Activated naive CD4-positive, alpha-beta T cell treated with anti-CD3 and anti-CD28 coated beads for 36 hours (primary cell): ENCODE measurements at regions not wholly inside any gene's neighbourhood (a gene's known extent, or its start where the extent isn't known, plus 50 kb on each side); places are given as distances from the start of the nearest gene placed in this dataset.

Experiments
- CTCF ChIA-PET: fragments of 350-600 bp; sonication (Branson Sonifier 250); formaldehyde crosslinking; loops from one replicate; lab custom pipeline; 2021; ENCODE audit warnings: antibody characterized with exemption; lab: Charles Lee
- DNase-seq: peaks from one replicate; pipeline ENCODE4 v3.0.0-alpha.2; 2020
- H3K27ac Mint-ChIP-seq: one replicate; pipeline ENCODE4 v1.8.0; 2021; ENCODE audit warnings: mild to moderate bottlenecking, mixed read lengths
- H3K27me3 Mint-ChIP-seq: one replicate; pipeline ENCODE4 v1.8.0; 2021; ENCODE audit warnings: low read depth, mixed read lengths
- H3K36me3 Mint-ChIP-seq: one replicate; pipeline ENCODE4 v1.8.0; 2021; ENCODE audit warnings: low read depth, mixed read lengths
- H3K4me1 Mint-ChIP-seq: one replicate; pipeline ENCODE4 v1.8.0; 2021; ENCODE audit warnings: low read depth, mixed read lengths
- H3K4me3 Mint-ChIP-seq: one replicate; pipeline ENCODE4 v1.8.0; 2021; ENCODE audit warnings: mild to moderate bottlenecking, moderate library complexity, mixed read lengths
- H3K9me3 Mint-ChIP-seq: one replicate; pipeline ENCODE4 v1.8.0; 2021; ENCODE audit warnings: mixed read lengths
- intact Hi-C: fragments of 100-400 bp; cut with micrococcal nuclease; formaldehyde crosslinking; loops from one replicate; pipeline ENCODE4 v1.15.1; 2023

DNA sequence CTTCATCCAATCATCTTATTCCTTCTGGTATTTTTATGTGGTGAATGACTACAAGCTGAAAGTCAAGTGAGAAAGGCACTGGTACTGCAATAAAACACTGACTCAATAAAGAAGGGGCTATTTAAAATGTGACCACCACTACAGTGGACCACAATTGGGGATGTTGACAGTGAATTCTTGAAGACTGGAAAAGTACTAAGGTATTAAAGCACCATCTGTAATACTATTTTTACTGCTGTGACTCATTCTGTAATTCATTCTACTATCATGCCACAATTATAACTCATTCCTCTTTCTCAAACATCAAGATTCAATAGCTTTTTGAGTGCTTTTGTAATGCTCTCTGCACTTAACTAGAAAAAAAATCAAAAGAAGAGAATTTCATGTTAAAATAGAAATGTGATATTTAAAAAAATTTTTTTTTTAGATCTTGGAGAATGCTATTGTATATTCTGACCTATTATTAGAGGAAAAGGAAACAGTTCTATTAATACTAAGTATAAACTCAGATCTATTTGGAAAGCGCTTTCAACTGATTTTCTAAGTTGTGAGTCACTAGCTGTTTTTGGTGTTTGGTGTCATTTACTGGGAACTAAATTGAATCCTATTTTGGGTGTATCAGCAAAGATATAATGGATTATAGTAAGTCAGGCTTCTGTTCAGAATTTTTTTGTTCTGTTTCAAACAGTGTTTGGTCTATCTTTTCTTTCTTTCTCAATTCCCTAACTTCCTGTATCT is 104.7 kb upstream of the TMEM170B start:
- Mint-ChIP-seq H3K36me3 (no peaks in the 10 kb centered on the region), H3K27ac (no peak overlapping the region), H3K27me3 (no peaks in the 10 kb centered on the region), H3K4me1 (peaks cover 32% of the 10 kb centered on the region), H3K4me3 (no peak overlapping the region), H3K9me3 (no peaks in the 10 kb centered on the region)
- DNase-seq = no peak
- CTCF ChIA-PET = interaction anchor here (1.2 kb wide), 1 partner anchor 261 kb away, joined by 3 read pairs; no protein-coding TSS in a partner anchor
- intact Hi-C loops = loop anchor here (1.0 kb wide), 1 partner anchor 12 kb away; no protein-coding TSS in a partner anchor

DNA sequence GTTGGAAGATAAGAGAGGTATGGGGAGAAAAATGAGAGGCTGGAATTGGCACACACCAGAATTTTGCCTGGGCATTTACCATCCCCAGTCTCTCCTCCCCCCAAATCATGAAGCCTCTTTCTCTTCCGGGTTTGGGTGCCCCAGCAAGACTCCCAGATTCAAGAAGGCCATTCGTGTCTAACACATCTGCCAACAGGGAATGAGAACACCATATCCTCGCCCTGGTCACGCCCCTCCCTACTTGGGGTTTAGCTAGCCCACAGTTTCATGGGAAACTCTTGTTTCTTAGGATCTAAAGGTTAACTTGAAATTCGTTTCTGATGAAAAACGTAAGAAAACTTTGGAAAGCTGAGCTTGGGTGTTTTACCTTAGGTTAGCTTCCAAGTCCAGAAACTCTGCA is 105.5 kb upstream of the TMEM170B start:
- no peak for DNase-seq
- no peak overlapping the region for H3K27ac Mint-ChIP-seq
- H3K9me3 Mint-ChIP-seq = no peaks in the 10 kb centered on the region
- no peaks in the 10 kb centered on the region for H3K27me3 Mint-ChIP-seq
- H3K36me3 Mint-ChIP-seq = no peaks in the 10 kb centered on the region
- CTCF ChIA-PET = interaction anchor here (0.7 to 1.2 kb wide), 2 partner anchors 185 to 260 kb away, joined by 3 read pairs; no protein-coding TSS in a partner anchor
- intact Hi-C loops = no loop called here
- no peak overlapping the region for H3K4me3 Mint-ChIP-seq
- peaks cover 32% of the 10 kb centered on the region for H3K4me1 Mint-ChIP-seq

DNA sequence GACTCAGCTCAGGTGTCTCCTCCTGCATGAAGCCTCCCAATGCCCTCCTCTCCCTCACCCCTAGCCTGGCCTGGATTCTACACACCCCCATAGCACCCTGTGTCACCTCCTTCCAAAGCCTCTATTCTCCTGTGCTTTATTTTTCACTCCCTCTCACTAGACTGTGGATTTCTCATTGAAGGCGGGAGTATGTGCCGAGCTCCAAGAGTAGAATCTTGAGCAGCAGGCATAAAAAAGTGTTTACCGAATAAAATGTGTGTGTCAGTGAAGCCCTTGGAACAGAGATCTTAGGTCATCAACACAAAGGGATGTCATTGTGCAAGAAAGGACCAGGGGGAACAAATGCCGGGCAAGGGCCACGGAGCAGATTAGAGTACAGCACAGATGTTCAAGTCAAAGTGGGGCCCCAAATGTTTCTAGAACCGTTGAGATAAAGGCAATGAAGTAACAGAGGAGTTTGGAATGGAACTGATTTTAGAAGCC is 106.1 kb upstream of the TMEM170B start:
- DNase-seq = no peak

DNA sequence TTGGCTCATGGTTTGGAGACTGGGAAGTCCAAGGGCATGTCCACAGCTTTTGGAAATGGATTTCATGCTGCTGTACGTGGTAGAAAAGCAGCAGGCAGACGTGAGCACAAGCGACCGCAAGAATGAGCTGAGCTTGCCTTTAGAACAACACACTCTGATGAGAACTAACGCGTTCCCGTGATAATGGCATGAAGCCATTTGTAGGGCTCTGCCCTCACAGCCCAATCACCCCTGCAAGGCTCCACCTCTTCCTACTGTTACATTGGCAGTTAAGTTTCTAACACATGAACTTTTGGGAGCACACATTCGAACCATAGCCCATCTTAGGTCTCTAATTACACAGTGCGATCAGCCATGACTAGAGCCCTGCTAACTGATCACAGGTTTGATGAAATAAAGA is 107.5 kb upstream of the TMEM170B start:
- Mint-ChIP-seq H3K27ac (no peak overlapping the region), H3K27me3 (no peaks in the 10 kb centered on the region), H3K4me3 (no peak overlapping the region), H3K4me1 (peaks cover 32% of the 10 kb centered on the region), H3K9me3 (no peaks in the 10 kb centered on the region), H3K36me3 (no peaks in the 10 kb centered on the region)
- CTCF ChIA-PET = no interaction called here
- no peak for DNase-seq
- intact Hi-C loops = no loop called here

More for the DNA sequence above, 106.1 kb upstream of the TMEM170B start:
- Mint-ChIP-seq H3K27ac (no peak overlapping the region), H3K4me1 (peaks cover 32% of the 10 kb centered on the region), H3K9me3 (no peaks in the 10 kb centered on the region), H3K36me3 (no peaks in the 10 kb centered on the region), H3K4me3 (no peak overlapping the region), H3K27me3 (no peaks in the 10 kb centered on the region)
- intact Hi-C loops = no loop called here
- CTCF ChIA-PET = interaction anchor here (0.7 to 1.2 kb wide), 2 partner anchors 184 to 259 kb away, joined by 3 read pairs; no protein-coding TSS in a partner anchor

DNA sequence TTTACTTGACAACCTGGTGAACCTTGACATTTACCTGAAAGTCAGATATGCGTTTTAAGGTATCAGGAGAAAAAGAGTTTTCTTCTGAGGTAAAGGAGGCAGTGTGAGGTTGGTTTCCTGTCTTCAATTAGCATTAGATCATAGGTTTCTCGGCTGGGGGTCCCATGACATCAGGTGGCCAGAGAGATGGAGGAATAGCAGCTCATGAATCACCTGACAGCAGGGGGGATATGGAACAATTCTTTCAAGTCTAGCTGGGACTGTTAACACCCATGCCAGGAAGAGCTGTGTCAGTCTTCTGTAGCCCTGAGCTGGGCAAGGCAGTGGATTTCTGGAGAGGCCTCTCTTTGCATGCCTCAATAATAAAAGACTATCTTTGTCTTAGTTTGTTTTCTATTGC is 108.0 kb upstream of the TMEM170B start:
- CTCF ChIA-PET = interaction anchor here (1.5 kb wide), 1 partner anchor 66 kb away, joined by 4 read pairs; no protein-coding TSS in a partner anchor
- DNase-seq = peak; percentile 41
- Mint-ChIP-seq H3K27me3 (no peaks in the 10 kb centered on the region), H3K4me1 (peaks cover 32% of the 10 kb centered on the region), H3K4me3 (no peak overlapping the region), H3K27ac (peak overlapping the region; percentile 25), H3K9me3 (no peaks in the 10 kb centered on the region), H3K36me3 (no peaks in the 10 kb centered on the region)
- intact Hi-C loops = loop anchor here (1.0 kb wide), 1 partner anchor 31 kb away; no protein-coding TSS in a partner anchor

DNA sequence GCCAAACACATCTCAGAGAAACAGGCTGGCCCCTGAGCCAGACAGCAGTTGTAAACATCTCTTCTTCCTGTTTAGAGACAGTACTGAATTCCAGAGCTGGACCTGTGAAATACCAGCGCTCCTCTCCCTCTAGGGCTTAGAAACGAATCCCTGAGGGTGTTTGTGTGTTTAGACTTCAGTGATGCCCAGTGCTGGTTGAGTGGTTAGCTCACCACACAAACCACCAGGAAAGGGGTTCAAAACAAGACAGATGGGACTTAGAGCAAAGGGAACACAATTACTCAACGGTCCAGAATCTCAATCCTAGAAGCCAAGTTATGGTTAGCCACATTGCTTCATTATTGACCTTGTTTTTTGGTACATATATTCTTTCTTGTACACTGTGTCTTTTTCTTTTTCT is 108.7 kb upstream of the TMEM170B start:
- CTCF ChIA-PET = interaction anchor here (0.9 to 1.5 kb wide), 2 partner anchors 67 to 257 kb away, joined by 3 to 4 read pairs; no protein-coding TSS in a partner anchor
- DNase-seq = no peak
- H3K36me3 Mint-ChIP-seq = no peaks in the 10 kb centered on the region
- no peak overlapping the region for H3K27ac Mint-ChIP-seq
- no peak overlapping the region for H3K4me3 Mint-ChIP-seq
- intact Hi-C loops = loop anchor here (1.0 kb wide), 1 partner anchor 31 kb away; no protein-coding TSS in a partner anchor
- H3K9me3 Mint-ChIP-seq = no peaks in the 10 kb centered on the region
- H3K27me3 Mint-ChIP-seq = no peaks in the 10 kb centered on the region
- peaks cover 35% of the 10 kb centered on the region for H3K4me1 Mint-ChIP-seq

DNA sequence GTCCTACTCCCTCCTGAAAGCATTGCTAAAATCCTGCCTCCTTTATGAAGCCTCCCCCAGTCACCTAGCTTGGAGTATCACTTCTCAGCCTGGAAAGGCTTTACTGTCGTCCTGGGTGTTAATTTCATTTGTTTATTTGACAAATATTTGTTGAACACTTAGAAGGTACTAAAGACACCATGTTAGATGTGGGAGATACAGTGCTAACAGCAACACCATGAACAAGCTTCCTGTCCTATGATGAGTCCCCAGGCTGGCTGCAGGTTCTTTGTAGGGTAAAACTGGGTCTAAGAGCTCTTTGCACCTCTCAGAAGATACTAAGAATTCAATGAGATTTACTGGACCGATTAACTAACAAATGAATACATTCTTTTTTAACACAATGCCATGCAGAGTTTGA is 109.2 kb upstream of the TMEM170B start:
- Mint-ChIP-seq H3K4me3 (no peak overlapping the region), H3K27ac (no peak overlapping the region), H3K36me3 (no peaks in the 10 kb centered on the region), H3K9me3 (no peaks in the 10 kb centered on the region), H3K4me1 (peaks cover 37% of the 10 kb centered on the region), H3K27me3 (no peaks in the 10 kb centered on the region)
- intact Hi-C loops = no loop called here
- CTCF ChIA-PET = interaction anchor here (0.6 to 1.5 kb wide), 3 partner anchors 68 to 484 kb away, joined by 3 to 4 read pairs (median 3); no protein-coding TSS in a partner anchor
- DNase-seq = no peak

DNA sequence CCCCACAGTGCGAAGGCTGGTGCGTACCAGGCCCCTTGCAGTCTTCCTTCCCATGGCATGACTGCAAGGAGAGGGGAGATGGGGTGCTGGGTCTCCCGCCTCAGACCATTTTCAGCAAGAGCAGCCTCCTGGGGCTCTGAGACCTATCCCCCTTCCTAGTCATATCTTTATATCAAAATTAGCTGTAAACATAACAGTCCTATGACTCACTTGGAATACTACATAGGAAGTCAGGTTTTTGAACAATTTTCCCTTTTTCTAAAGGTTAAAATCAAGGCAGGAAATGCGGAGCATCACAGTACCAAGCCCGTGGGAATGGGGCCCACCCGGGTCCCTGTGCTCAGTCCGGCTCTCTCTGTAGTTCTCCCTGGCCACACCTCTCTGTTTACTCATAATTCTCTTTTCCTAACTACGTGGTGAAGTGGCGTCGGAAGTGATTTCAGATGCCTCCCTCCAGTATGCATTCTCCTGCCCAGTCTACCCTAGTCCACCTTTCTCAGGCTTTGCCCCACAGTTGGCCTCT is 109.8 kb upstream of the TMEM170B start:
- no peak overlapping the region for H3K4me3 Mint-ChIP-seq
- H3K27ac Mint-ChIP-seq = no peak overlapping the region
- H3K36me3 Mint-ChIP-seq = no peaks in the 10 kb centered on the region

DNA sequence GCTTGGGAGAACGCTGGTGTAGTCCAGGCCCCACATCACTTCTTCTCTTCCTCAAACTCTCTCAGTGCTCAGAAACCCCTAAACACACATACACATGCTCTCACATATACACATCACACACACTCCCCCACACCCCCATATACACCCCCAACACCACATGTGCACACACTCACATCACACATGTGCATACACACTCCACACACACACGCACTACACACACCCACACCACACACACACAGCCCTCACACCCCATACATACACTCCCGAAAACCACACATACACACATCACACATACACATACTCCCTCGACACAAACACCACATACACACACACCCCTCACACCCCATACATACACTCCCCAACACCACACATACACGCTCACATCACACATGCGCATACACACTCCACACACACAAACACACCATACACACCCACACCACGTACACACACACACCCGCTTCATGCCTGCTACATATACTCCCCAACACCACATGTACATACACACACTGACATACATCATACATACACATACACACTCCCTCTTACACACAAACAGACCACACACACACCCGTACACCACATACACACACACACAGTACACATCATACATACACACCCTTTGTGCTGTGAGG is 110.3 kb upstream of the TMEM170B start:
- CTCF ChIA-PET = no interaction called here
- Mint-ChIP-seq H3K27ac (no peak overlapping the region), H3K27me3 (no peaks in the 10 kb centered on the region), H3K4me3 (no peak overlapping the region), H3K4me1 (peaks cover 35% of the 10 kb centered on the region), H3K36me3 (no peaks in the 10 kb centered on the region), H3K9me3 (no peaks in the 10 kb centered on the region)
- intact Hi-C loops = no loop called here
- no peak for DNase-seq

More for the DNA sequence above, 109.8 kb upstream of the TMEM170B start:
- intact Hi-C loops = no loop called here
- Mint-ChIP-seq H3K4me1 (peaks cover 38% of the 10 kb centered on the region), H3K9me3 (no peaks in the 10 kb centered on the region), H3K27me3 (no peaks in the 10 kb centered on the region)
- DNase-seq = no peak
- CTCF ChIA-PET = interaction anchor here (0.6 kb wide), 1 partner anchor 484 kb away, joined by 3 read pairs; no protein-coding TSS in a partner anchor

DNA sequence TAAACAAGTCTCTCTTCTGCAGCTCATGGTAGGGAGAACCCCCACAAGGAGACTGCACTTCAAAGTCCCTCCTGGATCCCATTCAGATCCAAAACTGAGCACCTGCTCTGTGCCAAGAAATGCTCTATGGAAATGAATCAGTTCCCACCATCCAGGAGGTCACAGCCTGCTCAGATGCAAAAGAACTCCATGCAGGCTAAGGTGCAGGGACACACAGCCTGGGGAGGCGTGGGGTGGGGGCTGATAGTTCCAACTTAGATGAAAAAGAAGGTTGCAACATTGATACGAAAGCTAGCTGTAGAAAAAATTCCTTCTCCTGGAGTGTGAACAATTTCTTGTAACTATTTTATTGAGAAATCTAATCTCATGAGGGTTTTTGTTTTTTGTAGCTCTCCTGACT is 111.0 kb upstream of the TMEM170B start:
- CTCF ChIA-PET = interaction anchor here (0.6 kb wide), 1 partner anchor 69 kb away, joined by 3 read pairs; no protein-coding TSS in a partner anchor
- no peaks in the 10 kb centered on the region for H3K9me3 Mint-ChIP-seq
- peaks cover 35% of the 10 kb centered on the region for H3K4me1 Mint-ChIP-seq
- no peak overlapping the region for H3K4me3 Mint-ChIP-seq
- intact Hi-C loops = no loop called here
- H3K27me3 Mint-ChIP-seq = no peaks in the 10 kb centered on the region
- no peak for DNase-seq
- H3K36me3 Mint-ChIP-seq = no peaks in the 10 kb centered on the region
- no peak overlapping the region for H3K27ac Mint-ChIP-seq

DNA sequence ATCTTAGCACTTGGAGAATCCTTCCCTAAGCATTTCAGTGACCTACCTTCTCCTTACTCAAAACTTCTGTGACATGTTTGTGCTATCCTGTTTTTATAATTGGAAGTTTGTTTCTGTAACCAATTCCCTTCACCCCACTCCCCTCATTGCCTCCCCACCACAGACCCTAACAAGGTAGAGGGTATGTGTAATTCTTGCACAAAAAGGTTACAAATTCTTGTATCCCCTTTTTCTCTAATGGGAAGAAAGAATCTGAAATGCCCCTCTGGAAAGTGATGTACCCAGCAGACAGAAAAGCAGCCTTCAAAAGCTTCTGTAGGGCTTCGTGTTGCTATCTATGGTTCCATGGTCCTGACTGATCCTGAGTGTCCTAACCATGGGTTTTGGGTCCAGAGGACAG is 111.7 kb upstream of the TMEM170B start:
- no peak overlapping the region for H3K27ac Mint-ChIP-seq
- intact Hi-C loops = no loop called here
- H3K27me3 Mint-ChIP-seq = no peaks in the 10 kb centered on the region
- no peaks in the 10 kb centered on the region for H3K9me3 Mint-ChIP-seq
- no peaks in the 10 kb centered on the region for H3K36me3 Mint-ChIP-seq
- H3K4me3 Mint-ChIP-seq = no peak overlapping the region
- H3K4me1 Mint-ChIP-seq = peaks cover 35% of the 10 kb centered on the region
- CTCF ChIA-PET = interaction anchor here (0.6 kb wide), 1 partner anchor 70 kb away, joined by 3 read pairs; no protein-coding TSS in a partner anchor
- DNase-seq = no peak

DNA sequence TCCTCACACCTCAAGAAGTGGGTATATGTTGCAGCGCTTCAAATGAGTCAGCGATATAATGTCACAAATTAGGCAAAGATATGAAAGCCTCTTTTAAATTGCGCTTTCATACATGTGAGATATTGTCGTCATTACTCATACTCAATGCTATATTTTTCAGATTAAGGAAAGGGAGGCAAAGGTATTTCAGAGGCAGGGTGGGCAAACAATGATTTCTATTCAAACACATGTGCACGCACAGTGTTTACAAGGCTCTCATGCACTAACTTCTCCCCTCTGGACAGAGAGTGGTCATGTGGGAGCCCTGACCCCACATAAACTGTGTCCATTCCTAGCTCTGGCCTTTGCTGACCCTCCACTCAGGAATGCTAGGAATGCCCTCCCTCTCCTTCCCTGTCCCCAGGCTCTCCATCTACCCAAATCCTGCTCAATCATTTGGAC is 112.1 kb upstream of the TMEM170B start:
- no peak for DNase-seq
- intact Hi-C loops = no loop called here
- CTCF ChIA-PET = no interaction called here
- H3K36me3 Mint-ChIP-seq = no peaks in the 10 kb centered on the region
- no peak overlapping the region for H3K4me3 Mint-ChIP-seq
- no peaks in the 10 kb centered on the region for H3K27me3 Mint-ChIP-seq
- H3K27ac Mint-ChIP-seq = no peak overlapping the region
- H3K9me3 Mint-ChIP-seq = no peaks in the 10 kb centered on the region
- H3K4me1 Mint-ChIP-seq = peaks cover 35% of the 10 kb centered on the region
